Right atrium auricular region (tissue), 2 donors: ENCODE measurements at regions not wholly inside any gene's neighbourhood (a gene's known extent, or its start where the extent isn't known, plus 50 kb on each side); places are given as distances from the start of the nearest gene placed in this dataset.

Experiments used
- DNase-seq: peaks from one replicate; pipeline ENCODE4 v3.0.0-alpha.2; 2019; ENCODE audit warnings: low spot score
- H3K27ac ChIP-seq, 2 donors: fragments of 200-600 bp; sonication (generic); 1 replicate in 1 of 2; 2 replicates in 1 of 2; pipeline ENCODE4 v1.5.1; 2016 to 2019
- H3K27me3 ChIP-seq, 2 donors: fragments of 200-600 bp; sonication (generic); one replicate each; pipeline versions ENCODE4 v1.5.1 to v1.6.0; 2017 to 2019
- H3K36me3 ChIP-seq: fragments of 200-600 bp; sonication (generic); one replicate; pipeline ENCODE4 v1.5.1; 2016
- H3K4me1 ChIP-seq, 2 donors: fragments of 200-600 bp; sonication (generic); one replicate each; pipeline versions ENCODE4 v1.5.1 to v1.6.0; 2017 to 2019
- H3K4me3 ChIP-seq, 2 donors: fragments of 200-600 bp; sonication (generic); 1 replicate in 1 of 2; 2 replicates in 1 of 2; pipeline ENCODE4 v1.5.1; 2017 to 2019; ENCODE audit warnings: mild to moderate bottlenecking in 1 of 2, moderate library complexity in 1 of 2
- H3K9me3 ChIP-seq, 2 donors: fragments of 200-600 bp; sonication (generic); one replicate each; pipeline ENCODE4 v1.5.1; 2019
- CTCF ChIP-seq, 2 donors: fragments of 200-600 bp; sonication (generic); IDR thresholded peaks; one replicate each; pipeline ENCODE4 v1.5.1; 2019; ENCODE audit warnings: antibody characterized with exemption in 2 of 2

GRCh38 chr7:120215654-120216053 lies 57.3 kb upstream of the KCND2 start:
- Histone ChIP-seq H3K27ac (no peak overlapping the region), H3K9me3 (no peaks in the 10 kb centered on the region), H3K36me3 (no peaks in the 10 kb centered on the region), H3K27me3 (no peaks in the 10 kb centered on the region), H3K4me3 (no peak overlapping the region), H3K4me1 (no peaks in the 10 kb centered on the region)
- no peak for DNase-seq
- TF ChIP-seq CTCF (IDR thresholded peaks at IDR 0.05) = no peak

- Histone ChIP-seq H3K4me1 (no peaks in the 10 kb centered on the region), H3K9me3 (no peaks in the 10 kb centered on the region), H3K36me3 (no peaks in the 10 kb centered on the region), H3K27ac (no peak overlapping the region), H3K4me3 (no peak overlapping the region), H3K27me3 (no peaks in the 10 kb centered on the region)
- TF ChIP-seq CTCF (IDR thresholded peaks at IDR 0.05) = no peak
- DNase-seq = no peak
Measured at GRCh38 chr7:120216947-120217346, 56.0 kb upstream of the KCND2 start.

- H3K4me1 ChIP-seq = no peaks in the 10 kb centered on the region
- no peak overlapping the region for H3K4me3 ChIP-seq
- DNase-seq = no peak
- no peak for TF ChIP-seq CTCF (IDR thresholded peaks at IDR 0.05)
- H3K27ac ChIP-seq = no peak overlapping the region
- no peaks in the 10 kb centered on the region for H3K27me3 ChIP-seq
- no peaks in the 10 kb centered on the region for H3K9me3 ChIP-seq
- no peaks in the 10 kb centered on the region for H3K36me3 ChIP-seq
Measured at GRCh38 chr7:120218712-120219111, 54.3 kb upstream of the KCND2 start.

GRCh38 chr7:120221666-120222065 lies 51.3 kb upstream of the KCND2 start:
- Histone ChIP-seq H3K4me1 (no peaks in the 10 kb centered on the region), H3K9me3 (no peaks in the 10 kb centered on the region), H3K27ac (no peak overlapping the region), H3K4me3 (no peak overlapping the region), H3K27me3 (no peaks in the 10 kb centered on the region), H3K36me3 (no peaks in the 10 kb centered on the region)
- no peak for DNase-seq
- no peak for TF ChIP-seq CTCF (IDR thresholded peaks at IDR 0.05)
